ENCODE measurements at regions not wholly inside any gene's neighbourhood (a gene's known extent, or its start where the extent isn't known, plus 50 kb on each side); places are given as distances from the start of the nearest gene placed in this dataset.

DNA sequence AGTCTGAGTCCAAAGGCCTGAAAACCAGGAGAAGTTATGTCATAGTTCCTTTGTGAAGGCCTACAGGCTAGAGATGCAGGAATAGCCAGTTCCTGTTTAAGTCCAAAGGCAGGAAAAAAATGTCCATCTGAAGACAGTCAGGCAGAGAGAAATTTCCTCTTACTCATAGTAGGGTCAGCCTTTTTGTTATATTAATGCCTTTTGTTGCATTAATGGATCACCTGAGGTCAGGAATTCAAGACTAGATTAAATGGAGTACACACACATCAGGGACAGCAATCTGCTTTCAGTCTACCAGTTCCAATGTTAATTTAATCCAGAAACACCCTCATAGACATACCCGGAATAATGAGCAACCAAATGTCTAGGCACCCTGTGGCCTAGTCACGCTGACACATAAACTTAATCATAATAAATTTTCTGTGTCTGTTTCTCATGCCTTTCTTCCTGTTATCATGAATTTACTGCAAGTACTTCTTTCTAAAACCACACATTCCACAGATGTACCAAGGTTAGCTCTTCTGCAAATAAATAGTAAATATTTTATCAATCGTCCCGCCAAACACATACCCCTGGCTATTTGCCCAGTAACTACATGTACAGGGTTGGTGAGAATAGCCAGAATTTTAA lies 703.9 kb downstream of the EFNA5 start:
- no peak for DNase-seq

DNA sequence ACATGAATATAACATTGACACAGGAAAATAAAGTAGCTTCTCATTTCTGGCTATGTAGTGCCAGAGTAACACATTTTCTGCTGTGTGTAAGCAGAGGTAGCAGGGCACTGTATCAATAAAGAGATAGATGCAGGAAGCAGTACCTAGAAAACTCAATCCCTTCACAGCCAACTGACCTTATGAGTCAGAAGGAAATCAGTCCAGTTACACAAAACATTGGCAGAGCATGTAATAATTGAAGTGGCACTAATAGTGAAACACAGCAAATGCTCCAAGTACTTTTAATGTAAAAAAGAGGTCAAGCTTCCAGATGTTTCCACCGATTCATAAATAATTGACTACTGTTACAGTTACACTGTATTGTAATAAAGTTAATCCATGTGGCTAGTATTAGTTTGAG lies 706.6 kb downstream of the EFNA5 start:
- DNase-seq: no peak

DNA sequence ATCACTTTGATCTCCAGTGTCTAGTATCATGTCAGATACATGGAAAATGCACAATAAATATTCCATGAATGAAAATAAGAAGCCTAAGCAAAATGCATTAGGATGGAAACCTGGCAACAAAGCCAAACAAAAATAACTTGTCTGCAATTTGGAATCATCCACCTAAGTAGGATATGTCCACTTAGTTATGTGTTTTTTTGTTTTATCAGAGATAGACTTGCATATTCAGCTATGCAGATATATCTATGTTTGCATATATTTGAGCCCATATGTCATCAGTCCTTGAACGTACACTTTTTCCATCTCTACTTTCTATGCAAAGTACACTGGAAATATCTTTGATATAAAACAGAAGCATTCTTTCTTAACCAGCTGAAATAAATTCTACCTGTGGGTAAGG lies 707.1 kb downstream of the EFNA5 start:
- no peak for DNase-seq

DNA sequence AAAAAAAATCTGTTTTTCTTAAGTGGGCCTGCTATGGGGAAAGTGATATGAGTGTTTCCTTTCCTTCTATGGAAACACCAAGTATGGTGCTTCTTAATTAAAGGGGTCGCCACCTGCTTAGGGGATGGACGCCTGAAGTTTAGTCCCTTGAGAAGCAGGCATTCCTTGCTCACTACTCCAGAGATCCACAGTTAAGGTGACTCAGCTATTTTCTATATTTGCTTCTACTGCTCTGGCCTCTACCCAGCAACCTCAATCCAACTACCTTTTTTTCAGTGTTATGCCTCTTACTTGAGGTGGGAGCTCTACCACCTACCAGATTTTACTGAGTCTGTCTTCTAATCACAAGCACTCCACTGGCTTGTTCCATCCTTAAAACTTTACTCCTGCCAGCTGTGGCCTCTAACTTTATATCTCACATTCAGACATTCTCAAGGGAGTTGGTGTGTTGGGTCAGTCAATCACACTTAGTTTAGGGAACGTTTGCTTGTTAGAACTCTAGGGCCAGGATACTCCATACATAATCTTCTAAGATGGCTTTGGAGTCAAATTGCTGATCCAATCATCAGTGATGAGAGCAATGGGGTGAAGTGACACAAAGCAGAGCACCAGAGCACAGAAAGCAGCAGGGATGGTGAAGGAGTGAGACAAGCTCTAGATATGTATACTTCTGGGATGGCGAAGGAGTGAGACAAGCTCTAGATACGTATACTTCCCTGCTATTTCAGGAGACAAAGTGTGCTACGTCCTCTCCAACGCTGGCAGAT lies 708.1 kb downstream of the EFNA5 start:
- DNase-seq: no peak

DNA sequence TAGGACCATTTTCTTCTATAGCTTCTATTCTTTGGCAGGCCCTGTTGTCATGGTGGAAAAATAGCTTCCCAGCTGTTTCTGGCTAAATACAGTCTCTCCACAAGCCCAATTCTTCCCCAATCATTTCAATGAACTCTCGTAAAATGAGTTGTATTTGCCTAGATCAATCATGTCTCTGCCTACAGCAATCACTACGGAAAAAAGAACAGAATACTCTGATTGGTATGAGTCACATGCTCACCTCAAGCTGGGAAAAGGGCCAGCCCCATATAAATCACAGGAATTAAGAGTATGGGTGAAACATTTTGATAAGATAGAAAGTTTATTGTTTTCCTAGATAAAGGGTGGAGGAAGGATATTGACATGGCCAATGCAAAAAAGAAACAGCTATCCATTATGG lies 711.4 kb downstream of the EFNA5 start:
- no peak for DNase-seq

DNA sequence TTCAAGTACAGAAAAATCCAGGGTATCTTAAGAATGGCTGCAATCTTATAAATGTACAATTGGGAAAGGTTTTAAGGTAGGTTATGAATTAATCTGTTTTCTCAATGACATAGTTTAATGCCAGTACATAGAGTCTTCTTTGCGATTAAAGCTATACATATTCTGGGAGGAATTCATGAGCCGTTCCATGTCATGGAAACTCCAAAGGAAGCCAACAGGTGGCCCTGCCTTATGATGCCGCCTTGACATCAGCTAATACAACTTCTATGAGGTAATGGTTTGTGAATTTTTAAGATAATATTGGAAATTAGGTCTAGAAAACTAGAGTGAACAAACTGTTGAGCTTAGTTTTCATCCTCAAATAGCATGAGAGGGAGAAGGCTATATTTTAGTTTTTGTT lies 713.4 kb downstream of the EFNA5 start:
- no peak for DNase-seq

DNA sequence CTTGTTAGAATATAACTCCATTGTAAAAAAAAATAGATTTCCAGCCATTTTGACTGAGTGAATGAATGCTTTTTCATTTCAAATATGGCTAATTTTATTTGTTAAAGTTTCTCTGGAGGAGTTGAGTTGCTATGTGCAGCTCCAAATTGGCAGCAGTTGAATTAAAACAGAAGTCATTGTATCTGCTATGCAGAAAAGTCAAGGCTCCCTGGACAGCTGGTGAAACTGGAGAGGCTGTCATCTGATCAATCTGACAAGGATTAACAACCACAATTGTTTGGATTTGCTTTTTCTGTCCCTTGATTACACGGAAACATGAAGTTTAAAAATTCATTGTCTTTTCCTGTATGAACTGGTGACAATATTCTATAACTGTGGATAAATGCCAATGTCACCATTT lies 713.9 kb downstream of the EFNA5 start:
- no peak for DNase-seq

DNA sequence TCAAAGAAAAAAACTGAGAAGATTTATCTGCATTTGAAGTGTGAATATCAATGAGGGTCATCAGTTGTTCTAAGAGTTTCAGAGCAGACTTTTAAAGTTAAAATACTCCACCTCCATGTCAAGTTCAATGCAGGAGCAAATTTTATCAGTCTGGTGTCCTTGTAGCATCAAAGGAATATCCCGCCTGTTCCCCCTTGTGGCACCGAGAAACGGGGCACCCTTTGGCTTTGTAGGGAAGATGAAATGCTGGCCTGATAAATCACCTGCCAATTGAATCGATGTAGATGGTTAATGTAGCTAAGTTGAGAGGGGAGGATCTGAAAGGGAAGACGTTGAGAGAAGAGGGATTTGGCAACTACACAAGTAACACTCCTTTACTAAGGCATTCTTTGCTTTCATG lies 714.5 kb downstream of the EFNA5 start:
- DNase-seq: no peak

DNA sequence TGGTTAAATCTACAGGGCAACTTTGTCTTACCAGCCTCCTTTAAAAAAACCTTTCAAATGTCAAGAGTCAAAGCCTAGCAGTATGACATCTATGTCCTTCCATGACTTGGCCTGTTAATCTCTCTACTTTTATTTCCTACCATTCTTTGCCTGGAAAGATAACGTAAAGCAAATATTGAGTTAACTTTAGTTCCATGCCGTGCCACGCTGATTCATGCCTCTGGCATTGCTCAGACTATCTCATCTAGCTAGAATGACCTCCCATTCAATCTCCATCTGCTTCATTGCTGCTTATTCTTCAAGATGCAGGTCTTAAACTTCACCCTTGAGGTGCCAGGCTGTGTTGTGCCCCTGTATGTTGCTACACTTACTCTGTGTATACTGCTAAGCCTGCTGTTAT lies 729.8 kb downstream of the EFNA5 start:
- DNase-seq: no peak

DNA sequence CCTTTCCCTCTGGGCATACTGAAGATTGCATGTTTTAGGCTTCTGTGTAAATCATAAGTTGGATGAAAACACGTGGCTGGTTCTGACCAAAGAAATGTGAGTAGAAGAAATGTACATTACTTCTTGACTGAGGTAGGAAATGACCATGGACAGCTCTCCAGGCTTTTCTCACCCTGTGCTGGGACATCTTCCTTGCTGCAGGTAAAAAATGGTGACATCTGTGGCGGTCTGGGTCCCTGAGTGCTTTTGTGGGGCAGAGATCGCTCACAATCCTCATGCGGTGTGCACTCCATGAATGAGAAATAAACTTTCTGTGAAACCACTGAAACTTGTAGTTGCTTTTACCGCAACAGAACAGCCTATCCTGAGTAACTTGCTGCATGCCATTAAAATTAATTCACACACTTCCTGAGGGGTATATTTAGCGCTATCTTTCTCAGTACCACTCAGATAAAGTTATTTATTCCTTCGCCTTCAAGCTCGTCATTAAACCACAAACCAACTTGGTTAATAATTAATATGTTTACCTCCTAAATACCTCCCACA lies 730.4 kb downstream of the EFNA5 start:
- DNase-seq: no peak

DNA sequence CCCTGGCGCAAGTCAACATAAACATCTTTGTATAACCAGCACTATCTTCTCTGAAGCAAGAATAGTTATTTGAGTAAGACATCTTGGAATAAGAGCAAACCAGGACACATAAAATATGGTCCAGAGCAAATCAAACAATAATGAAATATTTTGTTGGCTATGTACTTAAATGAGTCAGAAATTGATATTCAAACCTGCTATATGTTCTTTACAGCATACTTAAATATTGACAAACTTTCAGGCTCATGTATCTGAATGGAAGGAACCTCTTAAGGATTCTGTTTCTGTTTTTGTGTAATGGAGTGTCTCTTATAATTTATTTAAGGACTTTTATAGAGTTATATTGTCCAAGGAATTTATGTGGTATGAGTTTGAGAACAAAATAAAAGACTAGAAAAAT lies 747.3 kb downstream of the EFNA5 start:
- DNase-seq: no peak

DNA sequence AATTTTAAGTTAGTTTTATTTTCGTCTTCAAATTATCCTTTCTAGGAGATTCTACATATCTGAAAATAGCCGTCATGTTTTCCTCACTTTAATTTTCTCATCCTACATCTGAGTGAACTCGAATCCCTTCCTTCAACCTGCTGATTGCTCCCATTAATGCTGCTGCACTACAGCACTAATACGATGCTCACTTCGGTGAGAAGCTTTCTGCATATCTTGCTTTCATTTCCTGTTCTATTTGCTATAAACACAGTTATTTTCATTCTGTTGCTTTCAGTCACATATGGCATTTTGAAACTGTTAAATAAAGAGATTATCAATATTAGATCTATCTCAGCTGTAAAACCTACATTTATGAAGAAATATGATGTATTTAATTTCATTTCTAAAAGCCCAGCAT lies 749.2 kb downstream of the EFNA5 start:
- DNase-seq: no peak

DNA sequence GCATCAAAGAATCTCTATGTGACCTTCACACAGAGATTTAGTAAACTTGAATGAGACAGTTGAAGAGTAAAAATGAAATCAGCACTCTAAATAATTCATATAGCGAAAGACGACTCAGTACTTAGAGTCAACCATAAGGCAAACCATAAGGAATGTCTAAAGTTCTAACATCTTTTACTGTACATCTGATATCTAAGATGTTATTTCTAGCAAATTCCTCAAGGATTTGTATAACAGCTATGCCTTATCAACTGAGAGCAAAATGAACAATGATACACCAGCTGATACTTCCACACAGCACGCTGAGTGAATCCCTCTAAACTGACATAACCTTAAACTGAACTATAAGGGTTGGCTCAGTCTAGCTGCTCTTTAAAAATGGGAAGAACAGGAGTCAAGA lies 760.3 kb downstream of the EFNA5 start:
- DNase-seq: no peak

DNA sequence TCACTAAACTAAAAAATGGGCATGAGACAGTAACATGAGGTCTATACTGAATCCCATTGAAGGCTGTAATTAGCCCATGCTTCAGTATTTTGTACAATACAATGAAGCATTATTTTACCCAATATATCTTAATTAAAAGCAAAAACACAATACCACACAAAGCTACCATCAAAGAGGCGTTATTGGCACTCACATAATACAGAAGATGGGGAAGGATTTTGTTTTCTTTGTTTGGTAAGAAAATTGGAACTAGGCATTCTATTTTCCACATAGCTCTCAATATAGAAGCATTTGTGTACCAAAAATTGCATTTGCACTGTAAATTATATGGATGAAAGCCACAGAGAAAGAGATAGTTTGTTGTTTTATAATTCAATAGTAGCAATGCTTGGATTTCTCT lies 761.0 kb downstream of the EFNA5 start:
- no peak for DNase-seq

DNA sequence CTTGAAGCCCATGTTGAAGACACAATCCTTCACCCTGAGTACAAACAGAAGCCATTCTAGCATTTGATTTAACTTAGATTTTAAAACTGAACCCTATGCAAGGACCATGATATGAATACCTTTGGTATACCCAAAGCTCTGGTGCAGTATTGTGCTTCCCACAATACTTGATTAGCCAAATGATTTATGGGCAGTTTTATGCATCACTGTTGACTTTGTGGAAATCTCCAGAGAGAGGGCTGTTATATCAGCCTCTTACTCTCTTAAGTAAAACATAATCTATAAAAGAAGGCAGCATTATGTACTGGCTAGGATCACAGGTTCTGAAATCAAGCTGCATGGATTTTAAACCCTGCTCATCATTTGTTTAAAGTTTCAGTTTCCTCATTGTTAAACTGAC lies 762.8 kb downstream of the EFNA5 start:
- no peak for DNase-seq

DNA sequence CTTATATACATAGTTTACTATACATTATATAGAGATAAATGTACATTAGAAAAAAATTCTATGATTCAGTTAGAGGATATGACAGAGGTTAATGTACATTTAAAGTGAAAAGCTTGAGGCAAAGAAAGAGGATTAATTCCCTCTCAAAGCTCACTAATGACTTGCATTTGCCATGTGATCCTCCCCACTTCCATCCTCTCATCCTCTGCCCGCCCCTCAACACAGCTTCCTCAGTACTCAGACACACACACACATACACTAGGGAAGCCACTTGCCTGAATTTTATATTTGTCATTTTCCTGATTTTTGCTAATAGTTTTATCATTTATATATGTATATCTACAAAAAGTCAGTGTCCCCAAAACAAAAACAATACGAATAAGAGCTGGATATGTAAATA lies 764.5 kb downstream of the EFNA5 start:
- DNase-seq: no peak

DNA sequence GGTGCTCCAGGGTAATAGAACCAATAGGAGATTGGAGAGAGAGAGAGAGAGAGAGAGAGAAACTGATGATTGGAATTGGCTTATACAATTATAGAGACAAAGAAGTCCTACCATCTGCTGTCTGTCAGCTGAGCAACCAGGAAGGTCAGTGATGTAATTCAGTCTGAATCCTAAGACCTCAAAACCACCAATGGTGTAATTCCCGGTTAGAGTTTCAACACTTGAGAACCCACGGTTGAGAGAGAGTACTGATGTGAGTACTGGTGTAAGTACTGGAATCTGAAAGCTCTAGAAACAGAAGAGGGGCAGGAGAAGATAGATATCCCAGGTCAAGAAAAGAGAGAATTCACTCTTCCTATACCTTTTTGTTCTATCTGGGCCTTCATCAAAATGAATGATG lies 775.8 kb downstream of the EFNA5 start:
- DNase-seq: no peak

DNA sequence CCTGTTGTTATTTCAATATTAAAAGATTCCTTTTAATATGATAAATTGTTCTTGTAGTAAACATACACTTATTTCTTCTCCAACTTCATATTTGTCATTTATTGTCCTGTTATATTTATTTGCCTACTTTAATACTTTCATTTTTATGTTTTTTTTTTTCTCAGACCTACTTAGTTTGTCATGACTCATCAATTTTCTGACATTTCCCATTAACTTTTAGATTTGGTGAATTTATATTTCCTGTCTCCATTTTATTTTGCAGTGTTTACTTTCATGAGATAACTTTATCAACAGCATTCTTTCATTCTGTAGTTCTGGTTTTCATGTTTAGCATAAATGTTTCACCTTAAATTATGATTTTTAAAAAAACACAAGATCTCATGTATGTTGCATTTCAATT lies 788.7 kb downstream of the EFNA5 start:
- DNase-seq: no peak

DNA sequence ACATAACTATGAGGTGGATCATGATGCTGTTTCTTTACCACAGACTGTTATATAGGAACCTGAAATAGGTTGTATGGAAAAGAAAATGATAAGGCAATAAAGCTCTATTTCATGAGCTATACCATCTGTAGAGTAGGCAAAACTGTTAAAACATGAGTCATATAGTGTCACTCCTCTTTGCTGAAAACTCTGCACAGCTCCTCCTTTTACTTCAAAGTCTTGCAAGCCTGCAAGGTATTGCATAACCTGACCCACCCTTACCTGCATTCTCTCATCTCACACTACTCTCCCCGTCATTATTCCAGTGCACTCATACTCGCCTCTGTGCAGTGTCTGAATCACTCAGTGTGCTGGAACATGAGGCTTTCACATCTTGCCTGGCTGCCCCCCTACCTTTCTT lies 790.1 kb downstream of the EFNA5 start:
- no peak for DNase-seq

DNA sequence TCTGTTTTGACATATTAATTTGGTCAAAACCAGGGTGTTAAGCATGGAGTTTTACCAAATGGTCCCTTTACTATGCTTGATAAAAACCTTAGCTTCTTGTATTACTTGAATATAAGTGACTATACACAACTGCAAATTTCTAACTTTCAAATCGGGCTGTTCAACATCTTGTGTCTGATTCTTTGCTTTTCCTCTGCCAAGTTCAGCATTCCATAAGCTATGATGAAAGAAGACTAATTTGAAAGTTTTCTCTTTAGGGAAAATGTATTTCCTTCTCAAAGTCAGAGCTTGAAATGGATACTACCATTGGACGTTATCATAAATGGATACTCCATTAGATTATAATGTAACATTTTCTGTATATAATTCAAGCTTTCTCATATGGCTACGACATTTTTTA lies 792.9 kb downstream of the EFNA5 start:
- DNase-seq: no peak

DNA sequence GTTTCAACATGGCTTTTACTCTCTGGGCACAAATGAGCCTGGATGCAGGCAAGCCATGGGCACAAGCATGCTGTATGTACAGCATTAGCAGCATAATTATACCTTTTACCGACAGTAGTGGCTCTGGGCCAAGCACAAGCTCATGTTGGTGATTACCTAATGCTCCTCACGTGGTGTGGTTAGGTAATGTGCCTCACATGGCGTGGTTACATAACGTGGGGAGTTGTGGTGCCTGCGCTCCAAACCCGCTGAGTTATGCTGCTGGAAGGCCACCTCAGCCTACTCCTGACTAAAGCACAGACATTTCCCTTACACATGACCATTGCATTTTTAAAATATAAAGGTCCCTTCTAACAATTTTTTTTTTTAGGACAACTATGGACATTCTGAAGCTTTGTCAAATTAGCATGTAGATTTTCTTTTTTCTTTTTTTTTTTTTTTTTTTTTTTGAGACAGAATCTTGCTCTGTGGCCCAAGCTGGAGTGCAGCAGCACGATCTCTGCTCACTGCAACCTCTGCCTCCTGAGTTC lies 794.0 kb downstream of the EFNA5 start:
- no peak for DNase-seq

DNA sequence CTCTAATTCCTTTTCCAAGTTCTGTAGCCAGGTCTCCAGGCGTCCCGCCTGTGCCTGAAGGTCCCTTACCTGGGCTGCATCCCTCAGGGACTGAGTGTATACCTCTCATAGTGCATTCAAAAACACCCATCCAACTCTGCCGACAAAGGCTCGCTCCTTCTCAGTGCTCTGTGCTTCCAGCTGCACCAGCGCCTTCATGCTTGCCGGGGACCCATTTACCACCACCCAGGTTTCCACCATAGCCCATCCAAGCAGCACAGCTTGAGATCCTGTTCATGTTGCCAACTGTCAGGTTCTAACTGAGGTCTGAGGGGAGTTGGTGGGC lies 794.5 kb downstream of the EFNA5 start:
- no peak for DNase-seq

DNA sequence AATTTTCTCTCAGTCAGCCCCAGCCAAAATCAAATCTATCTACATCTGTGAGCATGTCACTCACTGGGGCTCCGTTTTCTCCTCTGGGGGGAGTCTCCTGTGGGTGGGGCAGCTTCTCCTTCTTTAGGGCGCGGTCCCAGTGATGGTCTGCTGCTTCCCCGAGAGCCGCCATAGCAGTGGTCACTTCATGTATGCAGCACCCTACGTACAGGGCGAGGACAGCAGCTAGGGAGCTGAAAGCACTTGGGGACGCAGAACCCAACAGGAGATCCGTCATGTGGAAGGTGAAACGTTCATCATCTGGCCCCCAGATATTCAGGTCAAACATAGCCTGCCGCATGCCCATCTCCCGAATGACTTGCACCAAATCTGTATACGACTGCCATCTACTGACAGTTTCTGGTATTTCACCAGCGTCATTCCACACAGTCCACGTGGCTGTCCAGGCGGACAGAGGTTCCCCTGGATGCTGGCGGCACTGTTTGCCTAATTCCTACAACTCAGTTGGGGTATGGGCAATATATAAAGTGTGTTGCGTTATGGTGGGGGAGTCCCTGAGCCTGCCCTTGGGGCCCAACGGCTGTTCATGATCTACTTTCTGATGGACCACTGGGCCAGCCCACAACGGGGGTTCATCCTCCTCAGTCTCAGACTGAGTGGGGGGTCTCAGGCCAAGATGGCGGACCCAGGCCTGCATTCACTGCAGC lies 795.0 kb downstream of the EFNA5 start:
- DNase-seq: peak; percentile 3

DNA sequence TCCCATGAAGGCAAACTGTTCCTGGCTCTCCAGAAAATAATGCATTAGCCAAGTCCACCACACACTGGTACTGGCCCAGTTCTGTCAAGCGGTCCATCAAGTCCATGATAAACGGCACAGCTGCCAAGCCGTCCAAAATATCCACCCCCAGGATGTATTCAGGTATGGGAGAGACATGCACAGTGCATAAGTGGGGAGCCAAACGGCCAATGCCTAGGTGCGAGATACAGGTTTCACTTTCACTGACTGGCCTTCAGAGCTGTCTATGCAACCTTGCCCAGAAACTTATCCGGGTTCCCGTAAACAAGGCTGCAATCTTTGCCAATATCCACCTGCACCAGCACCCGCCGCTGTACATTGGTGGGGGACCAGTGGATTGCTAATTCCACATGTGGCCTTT lies 795.8 kb downstream of the EFNA5 start:
- DNase-seq: no peak

Data from activated CD4-positive, alpha-beta T cell treated with anti-CD3 and anti-CD28 coated beads, Interleukin-2, amount 50 U/mL, for 16 hours (primary cell).